Erythroblast (primary cell): ENCODE measurements at regions not wholly inside any gene's neighbourhood (a gene's known extent, or its start where the extent isn't known, plus 50 kb on each side); places are given as distances from the start of the nearest gene placed in this dataset.

ENCODE experiments used
- GATA1 ChIP-seq: IDR thresholded peaks from 2 replicates; pipeline ENCODE4 v1.6.1; 2011; ENCODE audit warnings: low read depth, mild to moderate bottlenecking, control low read depth, low read length, moderate library complexity
- POLR2A ChIP-seq: IDR thresholded peaks from 2 replicates; pipeline ENCODE4 v1.6.1; 2011; ENCODE audit warnings: mild to moderate bottlenecking, low read length

DNA sequence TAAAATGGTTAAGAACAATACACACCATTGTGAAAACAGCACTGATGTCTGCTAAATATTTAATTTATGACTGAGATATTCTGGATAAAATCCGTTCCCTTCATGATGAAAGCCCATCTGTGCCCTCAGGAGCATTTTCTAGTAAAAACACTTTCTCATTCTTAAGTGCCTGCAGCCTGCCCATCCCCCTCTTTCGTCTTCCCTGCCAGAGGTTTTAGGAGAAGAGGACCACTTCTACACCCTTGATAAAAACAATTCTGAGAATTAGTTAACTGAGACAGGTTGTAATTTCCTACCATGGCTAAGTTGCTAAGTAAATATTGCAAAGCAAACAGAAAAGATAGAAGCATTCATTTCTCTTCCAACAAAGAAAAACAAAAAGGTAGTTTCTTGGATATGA is 272.6 kb downstream of the ATPSCKMT start:
- no peak for TF ChIP-seq POLR2A
- TF ChIP-seq GATA1 = no peak
